ENCODE measurements at regions not wholly inside any gene's neighbourhood (a gene's known extent, or its start where the extent isn't known, plus 50 kb on each side); places are given as distances from the start of the nearest gene placed in this dataset.
"Not testable (repeated sequence)": the region's sequence is repeated elsewhere in the genome, so short reads cannot be mapped to it uniquely, and the experiment has no call there.

- FAIRE-seq, result no peak
- TF ChIP-seq TAF1 (IDR thresholded peaks at IDR 0.05; ENCODE audit: borderline replicate concordance, low read depth, low read length), result no peak
- TF ChIP-seq POLR2A (IDR thresholded peaks at IDR 0.05; ENCODE audit: low read depth, low read length), result no peak
- TF ChIP-seq POLR2AphosphoS5 (IDR thresholded peaks at IDR 0.05; ENCODE audit: low read depth, low read length), result no peak
- no peak for DNase-seq (ENCODE audit: insufficient read length)
These were observed 87.8 kb upstream of the BMAL1 start for GRCh38 chr11:13189561-13190426.

GRCh38 chr11:13193613-13194012, 84.0 kb upstream of the BMAL1 start:
- TF ChIP-seq POLR2AphosphoS5 (IDR thresholded peaks at IDR 0.05; ENCODE audit: low read depth, low read length) (no peak), TAF1 (IDR thresholded peaks at IDR 0.05; ENCODE audit: borderline replicate concordance, low read depth, low read length) (no peak), POLR2A (IDR thresholded peaks at IDR 0.05; ENCODE audit: low read depth, low read length) (no peak)
- DNase-seq (ENCODE audit: insufficient read length), result no peak
- FAIRE-seq, result no peak

GRCh38 chr11:13197374-13197773, 80.2 kb upstream of the BMAL1 start:
- FAIRE-seq; DNase-seq (ENCODE audit: insufficient read length): not testable (repeated sequence)

GRCh38 chr11:13205486-13205885, 72.1 kb upstream of the BMAL1 start:
- DNase-seq (ENCODE audit: insufficient read length), result no peak
- TF ChIP-seq POLR2AphosphoS5 (IDR thresholded peaks at IDR 0.05; ENCODE audit: low read depth, low read length) (no peak), TAF1 (IDR thresholded peaks at IDR 0.05; ENCODE audit: borderline replicate concordance, low read depth, low read length) (no peak), POLR2A (IDR thresholded peaks at IDR 0.05; ENCODE audit: low read depth, low read length) (no peak)
- FAIRE-seq, result peak; percentile 88

GRCh38 chr11:13206086-13206640, 71.4 kb upstream of the BMAL1 start:
- FAIRE-seq, result peak; percentile 54
- TF ChIP-seq POLR2A (IDR thresholded peaks at IDR 0.05; ENCODE audit: low read depth, low read length), result no peak
- no peak for DNase-seq (ENCODE audit: insufficient read length)

GRCh38 chr11:13207270-13207664, 70.3 kb upstream of the BMAL1 start:
- no peak for DNase-seq (ENCODE audit: insufficient read length)
- TF ChIP-seq POLR2AphosphoS5 (IDR thresholded peaks at IDR 0.05; ENCODE audit: low read depth, low read length) (no peak), TAF1 (IDR thresholded peaks at IDR 0.05; ENCODE audit: borderline replicate concordance, low read depth, low read length) (no peak), POLR2A (IDR thresholded peaks at IDR 0.05; ENCODE audit: low read depth, low read length) (no peak)
- FAIRE-seq, result no peak

- TF ChIP-seq TAF1 (IDR thresholded peaks at IDR 0.05; ENCODE audit: borderline replicate concordance, low read depth, low read length) (no peak), POLR2A (IDR thresholded peaks at IDR 0.05; ENCODE audit: low read depth, low read length) (no peak), POLR2AphosphoS5 (IDR thresholded peaks at IDR 0.05; ENCODE audit: low read depth, low read length) (no peak)
- DNase-seq (ENCODE audit: insufficient read length) (no peak), FAIRE-seq (peak; percentile 56)
These were observed 69.7 kb upstream of the BMAL1 start for GRCh38 chr11:13207665-13208594.

- TF ChIP-seq POLR2AphosphoS5 (IDR thresholded peaks at IDR 0.05; ENCODE audit: low read depth, low read length) (no peak), POLR2A (IDR thresholded peaks at IDR 0.05; ENCODE audit: low read depth, low read length) (no peak)
These were observed 68.7 kb upstream of the BMAL1 start for GRCh38 chr11:13208921-13209320.

GRCh38 chr11:13209379-13209778, 68.2 kb upstream of the BMAL1 start:
- TF ChIP-seq TAF1 (IDR thresholded peaks at IDR 0.05; ENCODE audit: borderline replicate concordance, low read depth, low read length) (no peak), POLR2AphosphoS5 (IDR thresholded peaks at IDR 0.05; ENCODE audit: low read depth, low read length) (no peak), POLR2A (IDR thresholded peaks at IDR 0.05; ENCODE audit: low read depth, low read length) (no peak)
- FAIRE-seq, result no peak

More at GRCh38 chr11:13208921-13209320, 68.7 kb upstream of the BMAL1 start:
- DNase-seq (ENCODE audit: insufficient read length), result no peak
- FAIRE-seq, result peak; percentile 86

GRCh38 chr11:13210424-13210823, 67.2 kb upstream of the BMAL1 start:
- FAIRE-seq (peak; percentile 70), DNase-seq (ENCODE audit: insufficient read length) (no peak)
- TF ChIP-seq TAF1 (IDR thresholded peaks at IDR 0.05; ENCODE audit: borderline replicate concordance, low read depth, low read length) (no peak), POLR2A (IDR thresholded peaks at IDR 0.05; ENCODE audit: low read depth, low read length) (no peak), POLR2AphosphoS5 (IDR thresholded peaks at IDR 0.05; ENCODE audit: low read depth, low read length) (no peak)

More at GRCh38 chr11:13209379-13209778, 68.2 kb upstream of the BMAL1 start:
- no peak for DNase-seq (ENCODE audit: insufficient read length)

- no peak for DNase-seq (ENCODE audit: insufficient read length)
- no peak for FAIRE-seq
- TF ChIP-seq TAF1 (IDR thresholded peaks at IDR 0.05; ENCODE audit: borderline replicate concordance, low read depth, low read length), result no peak
- no peak for TF ChIP-seq POLR2A (IDR thresholded peaks at IDR 0.05; ENCODE audit: low read depth, low read length)
- no peak for TF ChIP-seq POLR2AphosphoS5 (IDR thresholded peaks at IDR 0.05; ENCODE audit: low read depth, low read length)
These were observed 63.3 kb upstream of the BMAL1 start for GRCh38 chr11:13214276-13214675.

Data from GM12892 (cell line).